ENCODE measurements at regions not wholly inside any gene's neighbourhood (a gene's known extent, or its start where the extent isn't known, plus 50 kb on each side); places are given as distances from the start of the nearest gene placed in this dataset.

GRCh38 chr11:45572354-45573123 lies 92.9 kb downstream of the CHST1 start:
- intact Hi-C loops (cut with micrococcal nuclease; ENCODE audit: unreplicated experiment), result no loop called here
- Mint-ChIP-seq H3K36me3 (ENCODE audit: insufficient read depth, unreplicated experiment) (no peaks in the 10 kb centered on the region), H3K9me3 (ENCODE audit: unreplicated experiment) (no peaks in the 10 kb centered on the region), H3K4me1 (ENCODE audit: low read depth, unreplicated experiment) (no peaks in the 10 kb centered on the region), H3K4me3 (ENCODE audit: unreplicated experiment) (no peak overlapping the region), H3K27ac (ENCODE audit: unreplicated experiment) (no peak overlapping the region), H3K27me3 (ENCODE audit: insufficient read depth, unreplicated experiment) (peaks cover 14% of the 10 kb centered on the region)
- Histone ChIP-seq H3K4me1 (no peaks in the 10 kb centered on the region), H3K36me3 (ENCODE audit: control insufficient read depth, insufficient read depth, low read length) (no peaks in the 10 kb centered on the region), H3K9me3 (no peaks in the 10 kb centered on the region), H3K4me3 (ENCODE audit: low read depth, low read length) (no peak overlapping the region), H3K27me3 (replicated peaks; ENCODE audit: control insufficient read depth, insufficient read depth, low read length) (no peaks in the 10 kb centered on the region)
- ChIA-PET POLR2A (no interaction called here), CTCF (no interaction called here)
- no TSS peak for BruUV-seq (replicated peaks)
- TF ChIP-seq CTCF (IDR thresholded peaks at IDR 0.05; ENCODE audit: insufficient read depth in 1 of 2, low read depth in 1 of 2, low read length in 1 of 2, severe bottlenecking in 1 of 2, unreplicated experiment in 1 of 2), result no peak
- no peak for DNase-seq

- Histone ChIP-seq H3K36me3 (ENCODE audit: control insufficient read depth, insufficient read depth, low read length) (no peaks in the 10 kb centered on the region), H3K27me3 (replicated peaks; ENCODE audit: control insufficient read depth, insufficient read depth, low read length) (no peaks in the 10 kb centered on the region), H3K9me3 (no peaks in the 10 kb centered on the region), H3K4me1 (no peaks in the 10 kb centered on the region), H3K4me3 (ENCODE audit: low read depth, low read length) (no peak overlapping the region)
- peaks cover 13% of the 10 kb centered on the region for H3K27me3 Mint-ChIP-seq (ENCODE audit: insufficient read depth, unreplicated experiment)
- no peak for DNase-seq
- ChIA-PET CTCF (no interaction called here), POLR2A (no interaction called here)
- intact Hi-C loops (cut with micrococcal nuclease; ENCODE audit: unreplicated experiment), result no loop called here
- BruUV-seq (replicated peaks), result no TSS peak
- no peak overlapping the region for H3K4me3 Mint-ChIP-seq (ENCODE audit: unreplicated experiment)
- H3K27ac Mint-ChIP-seq (ENCODE audit: unreplicated experiment), result no peak overlapping the region
- H3K36me3 Mint-ChIP-seq (ENCODE audit: insufficient read depth, unreplicated experiment), result no peaks in the 10 kb centered on the region
- no peaks in the 10 kb centered on the region for H3K4me1 Mint-ChIP-seq (ENCODE audit: low read depth, unreplicated experiment)
- TF ChIP-seq CTCF (IDR thresholded peaks at IDR 0.05; ENCODE audit: insufficient read depth in 1 of 2, low read depth in 1 of 2, low read length in 1 of 2, severe bottlenecking in 1 of 2, unreplicated experiment in 1 of 2), result no peak
- H3K9me3 Mint-ChIP-seq (ENCODE audit: unreplicated experiment), result no peaks in the 10 kb centered on the region
Observed at GRCh38 chr11:45569776-45570175, 95.6 kb downstream of the CHST1 start.

- ChIA-PET CTCF (no interaction called here), POLR2A (interaction anchor here (0.7 kb wide), 1 partner anchor 14 kb away, joined by 3 read pairs; no protein-coding TSS in a partner anchor)
- Histone ChIP-seq H3K4me1 (no peaks in the 10 kb centered on the region), H3K36me3 (ENCODE audit: control insufficient read depth, insufficient read depth, low read length) (no peaks in the 10 kb centered on the region), H3K4me3 (ENCODE audit: low read depth, low read length) (no peak overlapping the region), H3K9me3 (no peaks in the 10 kb centered on the region), H3K27me3 (replicated peaks; ENCODE audit: control insufficient read depth, insufficient read depth, low read length) (no peaks in the 10 kb centered on the region)
- H3K4me3 Mint-ChIP-seq (ENCODE audit: unreplicated experiment), result no peak overlapping the region
- intact Hi-C loops (cut with micrococcal nuclease; ENCODE audit: unreplicated experiment), result no loop called here
- H3K9me3 Mint-ChIP-seq (ENCODE audit: unreplicated experiment), result no peaks in the 10 kb centered on the region
- no peaks in the 10 kb centered on the region for H3K36me3 Mint-ChIP-seq (ENCODE audit: insufficient read depth, unreplicated experiment)
- H3K4me1 Mint-ChIP-seq (ENCODE audit: low read depth, unreplicated experiment), result no peaks in the 10 kb centered on the region
- TF ChIP-seq CTCF (IDR thresholded peaks at IDR 0.05; ENCODE audit: insufficient read depth in 1 of 2, low read depth in 1 of 2, low read length in 1 of 2, severe bottlenecking in 1 of 2, unreplicated experiment in 1 of 2), result no peak
- no TSS peak for BruUV-seq (replicated peaks)
- no peak overlapping the region for H3K27ac Mint-ChIP-seq (ENCODE audit: unreplicated experiment)
- H3K27me3 Mint-ChIP-seq (ENCODE audit: insufficient read depth, unreplicated experiment), result peaks cover 16% of the 10 kb centered on the region
- DNase-seq, result no peak
Observed at GRCh38 chr11:45568049-45568448, 97.4 kb downstream of the CHST1 start.

Measured in Caco-2 (cell line).